ENCODE measurements at regions not wholly inside any gene's neighbourhood (a gene's known extent, or its start where the extent isn't known, plus 50 kb on each side); places are given as distances from the start of the nearest gene placed in this dataset.

GRCh38 chr10:2665772-2666171 is 401.6 kb upstream of the PFKP start:
- peaks cover 6% of the 10 kb centered on the region for H3K27me3 Mint-ChIP-seq
- H3K4me3 Mint-ChIP-seq, result no peak overlapping the region
- H3K9me3 Mint-ChIP-seq (ENCODE audit: insufficient read depth), result peaks cover 5% of the 10 kb centered on the region
- Histone ChIP-seq H4K20me1 (ENCODE audit: control insufficient read depth, insufficient read depth, low read length, poor library complexity, severe bottlenecking) (no peaks in the 10 kb centered on the region), H3K4me3 (ENCODE audit: control extremely low read depth in 1 of 5, extremely low read depth in 1 of 5, insufficient read depth in 1 of 5, low read depth in 2 of 5, low read length in 4 of 5) (no peak overlapping the region), H3K4me1 (ENCODE audit: control insufficient read depth in 2 of 2, insufficient read depth in 2 of 2, low read length in 2 of 2) (no peaks in the 10 kb centered on the region), H3K27ac (ENCODE audit: low read length in 2 of 2) (no peak overlapping the region), H3K27me3 (replicated peaks in 1 of 4; ENCODE audit: control extremely low read depth in 1 of 4, control insufficient read depth in 3 of 4, insufficient read depth in 4 of 4, low read length in 3 of 4) (no peaks in the 10 kb centered on the region), H3K9ac (ENCODE audit: low read length) (no peak overlapping the region), H3K4me2 (replicated peaks; ENCODE audit: low read depth, low read length, poor library complexity, severe bottlenecking) (no peak overlapping the region), H3K9me3 (ENCODE audit: control extremely low read depth in 1 of 3, control insufficient read depth in 2 of 3, insufficient read depth in 1 of 3, low read length in 2 of 3) (peaks cover 0 to 3% (median 0%) of the 10 kb centered on the region in 3 donors), H3K79me2 (ENCODE audit: control insufficient read depth, insufficient read depth, low read length) (no peaks in the 10 kb centered on the region), H2AFZ (ENCODE audit: insufficient read depth, low read depth, low read length, poor library complexity, severe bottlenecking) (no peak overlapping the region), H3K36me3 (replicated peaks in 1 of 2; ENCODE audit: control extremely low read depth in 1 of 2, control insufficient read depth in 1 of 2, extremely low read depth in 1 of 2, insufficient read depth in 2 of 2, low read length in 1 of 2) (no peaks in the 10 kb centered on the region)
- intact Hi-C loops (cut with micrococcal nuclease), result no loop called here
- no peak overlapping the region for H3K27ac Mint-ChIP-seq
- no peaks in the 10 kb centered on the region for H3K4me1 Mint-ChIP-seq
- DNase-seq, result no peak
- ChIA-PET CTCF (no interaction called here), POLR2A (no interaction called here)
- TF ChIP-seq CTCF (IDR thresholded peaks at IDR 0.05), result no peak
- no peak for TF ChIP-seq EZH2 (IDR thresholded peaks at IDR 0.05; ENCODE audit: borderline replicate concordance, insufficient read depth, low read depth, low read length, poor library complexity, severe bottlenecking)
- ATAC-seq (ENCODE audit: low read depth), result no peak

- Mint-ChIP-seq H3K4me1 (no peaks in the 10 kb centered on the region), H3K27ac (no peak overlapping the region), H3K4me3 (no peak overlapping the region), H3K27me3 (peaks cover 9% of the 10 kb centered on the region), H3K9me3 (ENCODE audit: insufficient read depth) (peaks cover 2% of the 10 kb centered on the region)
- 89% methylated on average over 8 of the region's 10 CpGs for WGBS (ENCODE audit: insufficient coverage)
- ATAC-seq (ENCODE audit: low read depth), result no peak
- ChIA-PET CTCF (no interaction called here), POLR2A (no interaction called here)
- Histone ChIP-seq H3K36me3 (replicated peaks in 1 of 2; ENCODE audit: control extremely low read depth in 1 of 2, control insufficient read depth in 1 of 2, extremely low read depth in 1 of 2, insufficient read depth in 2 of 2, low read length in 1 of 2) (no peaks in the 10 kb centered on the region), H3K9ac (ENCODE audit: low read length) (no peak overlapping the region), H4K20me1 (ENCODE audit: control insufficient read depth, insufficient read depth, low read length, poor library complexity, severe bottlenecking) (no peaks in the 10 kb centered on the region), H3K9me3 (ENCODE audit: control extremely low read depth in 1 of 3, control insufficient read depth in 2 of 3, insufficient read depth in 1 of 3, low read length in 2 of 3) (peaks cover 0 to 2% (median 0%) of the 10 kb centered on the region in 3 donors), H3K79me2 (ENCODE audit: control insufficient read depth, insufficient read depth, low read length) (no peaks in the 10 kb centered on the region), H3K4me2 (replicated peaks; ENCODE audit: low read depth, low read length, poor library complexity, severe bottlenecking) (no peak overlapping the region), H3K27me3 (replicated peaks in 1 of 4; ENCODE audit: control extremely low read depth in 1 of 4, control insufficient read depth in 3 of 4, insufficient read depth in 4 of 4, low read length in 3 of 4) (no peaks in the 10 kb centered on the region), H3K4me3 (ENCODE audit: control extremely low read depth in 1 of 5, extremely low read depth in 1 of 5, insufficient read depth in 1 of 5, low read depth in 2 of 5, low read length in 4 of 5) (no peak overlapping the region), H3K27ac (ENCODE audit: low read length in 2 of 2) (no peak overlapping the region), H3K4me1 (ENCODE audit: control insufficient read depth in 2 of 2, insufficient read depth in 2 of 2, low read length in 2 of 2) (no peaks in the 10 kb centered on the region), H2AFZ (ENCODE audit: insufficient read depth, low read depth, low read length, poor library complexity, severe bottlenecking) (no peak overlapping the region)
- intact Hi-C loops (cut with micrococcal nuclease), result no loop called here
- TF ChIP-seq EZH2 (IDR thresholded peaks at IDR 0.05; ENCODE audit: borderline replicate concordance, insufficient read depth, low read depth, low read length, poor library complexity, severe bottlenecking) (no peak), CTCF (IDR thresholded peaks at IDR 0.05) (no peak)
- no peak for DNase-seq
Observed at GRCh38 chr10:2660276-2660675, 407.1 kb upstream of the PFKP start.

Measured in B cell (primary cell).